ENCODE measurements at regions not wholly inside any gene's neighbourhood (a gene's known extent, or its start where the extent isn't known, plus 50 kb on each side); places are given as distances from the start of the nearest gene placed in this dataset.

DNA sequence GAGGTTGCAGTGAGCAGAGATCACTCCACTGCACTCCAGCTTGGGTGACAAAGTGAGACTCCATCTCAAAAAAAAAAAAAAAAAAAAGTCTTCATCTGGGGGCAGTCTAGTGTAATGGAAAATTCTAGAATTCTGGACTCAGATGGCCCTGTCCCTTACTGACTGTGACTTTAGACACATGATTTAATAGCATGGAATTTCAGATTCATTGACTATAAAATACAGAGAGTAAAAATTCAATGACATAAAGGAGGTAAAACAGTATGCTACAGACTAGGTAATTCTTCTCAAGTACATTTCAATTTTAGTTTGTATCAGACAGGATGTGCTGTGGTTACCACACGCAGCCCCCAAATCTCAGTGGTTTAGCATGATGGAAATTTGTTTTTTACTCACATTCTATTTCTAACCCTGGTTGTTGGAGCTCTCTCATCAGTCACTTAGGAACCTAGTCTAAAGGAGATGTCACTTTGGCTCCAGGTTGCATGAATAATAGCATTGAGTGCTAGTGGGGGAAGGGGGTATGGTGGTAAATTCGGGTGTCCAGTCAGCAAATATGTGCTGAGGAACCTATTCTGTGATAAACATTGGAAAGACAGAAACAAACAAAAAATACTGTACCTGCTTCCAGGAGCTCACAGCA is 444.0 kb downstream of the XYLT1 start (continued):
- TF ChIP-seq, protein P1, sequence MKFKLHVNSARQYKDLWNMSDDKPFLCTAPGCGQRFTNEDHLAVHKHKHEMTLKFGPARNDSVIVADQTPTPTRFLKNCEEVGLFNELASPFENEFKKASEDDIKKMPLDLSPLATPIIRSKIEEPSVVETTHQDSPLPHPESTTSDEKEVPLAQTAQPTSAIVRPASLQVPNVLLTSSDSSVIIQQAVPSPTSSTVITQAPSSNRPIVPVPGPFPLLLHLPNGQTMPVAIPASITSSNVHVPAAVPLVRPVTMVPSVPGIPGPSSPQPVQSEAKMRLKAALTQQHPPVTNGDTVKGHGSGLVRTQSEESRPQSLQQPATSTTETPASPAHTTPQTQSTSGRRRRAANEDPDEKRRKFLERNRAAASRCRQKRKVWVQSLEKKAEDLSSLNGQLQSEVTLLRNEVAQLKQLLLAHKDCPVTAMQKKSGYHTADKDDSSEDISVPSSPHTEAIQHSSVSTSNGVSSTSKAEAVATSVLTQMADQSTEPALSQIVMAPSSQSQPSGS (IDR thresholded peaks at IDR 0.05; ENCODE audit: low read length) = no peak

Measured in H1 (cell line).